GM12875 (cell line): ENCODE measurements at regions not wholly inside any gene's neighbourhood (a gene's known extent, or its start where the extent isn't known, plus 50 kb on each side); places are given as distances from the start of the nearest gene placed in this dataset.
"Not testable (repeated sequence)": the region's sequence is repeated elsewhere in the genome, so short reads cannot be mapped to it uniquely, and the experiment has no call there.

Source experiments
- H3K4me3 ChIP-seq: one replicate; pipeline ENCODE4 v1.5.1; 2011; ENCODE audit warnings: low read depth, low read length, control low read depth
- CTCF ChIP-seq: IDR thresholded peaks from 2 replicates; pipeline ENCODE4 v1.5.1; 2011; ENCODE audit warnings: low read depth, mild to moderate bottlenecking, control low read depth, inconsistent platforms, low read length, moderate library complexity, borderline replicate concordance; ENCODE audit not compliant: insufficient read depth

DNA sequence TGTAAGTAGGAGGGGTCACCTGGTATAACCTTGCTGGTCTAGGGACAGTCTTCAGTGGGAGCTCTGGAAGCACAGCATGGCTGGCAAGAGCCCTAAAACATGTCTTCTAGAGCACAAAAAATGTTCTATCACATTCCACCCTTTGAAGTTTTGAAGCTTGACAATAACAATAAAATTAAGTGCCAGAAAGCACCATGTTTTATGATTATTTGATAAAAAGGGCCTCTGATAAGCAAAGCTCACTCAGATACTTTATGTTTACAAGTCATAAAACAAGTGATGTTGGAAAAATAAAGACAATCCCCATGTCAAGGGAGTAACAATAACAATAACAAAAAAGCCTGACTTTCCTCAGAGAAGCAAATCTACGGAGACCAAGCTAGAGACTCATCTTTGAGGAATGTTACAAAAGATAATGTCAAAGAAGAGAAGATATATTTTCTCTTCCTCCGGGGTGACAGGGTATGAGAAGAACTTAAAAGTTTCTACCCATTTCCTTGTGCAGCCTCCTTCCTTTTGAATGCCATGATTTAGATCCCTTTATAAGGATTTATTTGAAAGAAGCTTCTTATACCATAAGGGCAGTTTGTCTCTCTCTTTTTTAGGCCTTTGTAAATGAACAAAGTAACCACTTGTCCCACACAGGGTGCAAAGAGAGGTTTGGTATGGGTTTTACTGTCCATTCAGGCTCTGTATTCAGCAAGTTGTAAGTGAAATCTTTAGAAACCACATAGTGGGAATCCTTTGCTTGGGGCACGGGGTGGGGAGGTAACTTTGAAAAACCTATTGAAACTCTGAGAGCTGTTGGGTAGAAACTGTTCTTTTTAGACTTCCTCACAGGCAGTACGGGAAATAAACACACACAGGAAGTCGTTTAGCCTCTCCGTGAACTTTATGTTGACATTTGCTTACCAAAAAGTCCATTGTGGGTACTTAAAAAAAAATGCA is 109.6 kb upstream of the RBMS3 start:
- H3K4me3 ChIP-seq: no peak overlapping the region
- TF ChIP-seq CTCF: no peak

GRCh38 chr3:29176501-29176900 is 104.4 kb upstream of the RBMS3 start:
- H3K4me3 ChIP-seq: no peak overlapping the region
- no peak for TF ChIP-seq CTCF

DNA sequence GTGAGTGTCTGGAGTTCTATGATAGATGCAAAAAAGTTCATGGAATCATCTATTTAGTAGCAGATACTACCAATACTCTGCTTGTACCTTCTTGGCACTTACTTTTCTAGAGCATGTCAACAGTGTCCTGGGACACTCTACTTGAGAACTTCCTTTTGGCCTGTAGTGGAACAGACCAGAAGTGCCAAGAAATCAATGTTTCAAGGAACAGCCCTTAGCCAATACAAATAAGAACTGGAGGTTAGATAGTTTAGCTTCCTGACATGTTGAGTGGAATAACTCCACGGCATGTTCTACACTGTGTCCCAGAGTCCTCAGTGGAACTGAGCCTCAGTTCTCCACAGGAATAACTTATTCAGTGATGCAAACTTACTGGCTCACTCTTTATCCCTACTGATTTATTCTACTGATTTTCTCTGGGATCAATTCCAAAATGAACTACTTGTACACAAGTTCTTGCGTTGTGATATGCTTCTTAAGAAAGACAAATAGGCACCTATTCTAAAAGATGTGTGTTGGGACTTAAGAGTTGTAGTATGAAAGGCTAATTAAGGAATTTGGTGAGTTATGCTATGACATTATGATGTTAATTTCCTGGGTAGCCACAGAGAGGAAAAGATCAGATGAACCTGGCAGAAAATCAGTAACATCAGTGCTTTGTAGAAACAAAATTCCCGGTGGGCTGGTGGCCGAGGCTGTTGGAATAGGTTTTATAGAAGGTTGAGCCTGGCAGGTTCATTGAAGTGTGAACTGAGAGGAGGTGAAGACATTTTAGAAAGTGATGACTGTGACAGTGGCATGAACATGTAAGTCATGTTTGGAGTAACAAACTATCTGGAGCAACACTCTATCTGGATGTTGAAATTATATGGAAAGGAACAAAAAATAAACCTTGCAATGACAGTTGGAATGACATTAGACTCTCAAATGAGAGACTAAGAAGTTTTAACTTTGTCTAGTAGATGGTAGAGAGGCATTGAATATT is 101.8 kb upstream of the RBMS3 start:
- TF ChIP-seq CTCF: no peak
- H3K4me3 ChIP-seq: no peak overlapping the region

DNA sequence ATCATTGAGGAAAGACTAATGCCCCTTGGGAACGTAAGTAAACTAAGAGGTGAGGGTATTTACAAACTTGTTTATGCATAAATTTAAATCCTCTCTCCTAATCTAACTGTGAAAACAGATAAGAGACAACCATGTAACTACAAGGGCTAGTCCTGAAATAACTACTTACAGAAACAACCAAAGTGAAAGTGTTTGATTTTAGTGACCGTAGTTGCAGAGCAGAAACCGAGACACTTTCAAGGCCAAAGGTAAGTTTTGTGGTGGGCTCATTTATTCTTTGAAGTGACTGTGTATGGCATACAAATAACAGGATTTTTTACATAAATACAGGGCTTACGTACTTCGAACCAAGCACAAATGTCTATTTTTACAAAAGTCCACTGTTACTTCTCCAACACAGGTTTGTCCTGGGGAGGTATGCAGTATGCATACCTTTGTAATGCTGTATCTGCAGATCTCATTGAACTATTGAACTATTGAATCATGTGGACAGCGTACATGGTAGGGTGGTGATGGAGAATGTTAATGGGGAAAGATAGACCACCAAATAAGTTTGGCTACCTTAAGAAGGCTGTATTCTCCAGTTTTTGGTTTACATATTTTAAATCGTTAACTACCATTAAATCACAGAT is 99.6 kb upstream of the RBMS3 start:
- H3K4me3 ChIP-seq: no peak overlapping the region
- no peak for TF ChIP-seq CTCF

DNA sequence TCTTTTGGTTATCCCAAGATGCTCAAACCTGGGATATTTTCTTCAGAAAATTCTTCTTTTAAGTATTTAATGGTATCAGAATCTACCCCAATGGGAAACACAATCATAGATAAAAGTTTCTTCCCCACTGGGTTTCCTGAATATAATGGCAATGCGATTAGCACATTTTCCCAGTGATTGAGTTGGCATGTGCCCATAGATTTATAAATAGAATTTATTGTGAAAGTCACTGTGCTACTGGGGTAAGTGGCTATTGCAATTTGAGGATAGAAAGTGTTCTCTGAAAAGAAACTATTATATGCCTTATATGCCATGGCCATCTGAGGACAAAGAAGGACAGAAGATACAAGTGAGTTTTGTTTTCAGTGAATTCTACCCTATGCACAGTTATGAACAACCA is 99.0 kb upstream of the RBMS3 start:
- no peak overlapping the region for H3K4me3 ChIP-seq
- no peak for TF ChIP-seq CTCF

DNA sequence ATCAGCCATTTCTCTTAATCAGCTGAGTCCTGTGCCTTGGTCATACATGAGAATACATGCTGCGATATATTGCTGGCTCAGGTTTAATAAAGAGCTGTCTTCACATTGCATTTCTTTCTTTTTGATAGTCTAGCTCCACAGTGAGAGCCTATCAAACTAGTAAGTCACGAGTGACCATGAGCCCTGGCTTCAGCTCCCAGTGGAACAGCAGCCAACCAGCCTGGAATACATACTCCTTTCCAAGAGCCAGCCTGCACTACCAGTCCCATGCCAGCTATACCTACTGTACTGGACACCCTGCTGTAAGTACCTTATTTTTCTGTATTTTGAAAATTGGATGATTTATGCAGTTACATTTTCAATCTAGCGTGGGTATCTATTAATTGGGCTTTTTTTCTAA is 98.0 kb upstream of the RBMS3 start:
- not testable (repeated sequence) for H3K4me3 ChIP-seq
